ENCODE measurements at regions not wholly inside any gene's neighbourhood (a gene's known extent, or its start where the extent isn't known, plus 50 kb on each side); places are given as distances from the start of the nearest gene placed in this dataset.

DNA sequence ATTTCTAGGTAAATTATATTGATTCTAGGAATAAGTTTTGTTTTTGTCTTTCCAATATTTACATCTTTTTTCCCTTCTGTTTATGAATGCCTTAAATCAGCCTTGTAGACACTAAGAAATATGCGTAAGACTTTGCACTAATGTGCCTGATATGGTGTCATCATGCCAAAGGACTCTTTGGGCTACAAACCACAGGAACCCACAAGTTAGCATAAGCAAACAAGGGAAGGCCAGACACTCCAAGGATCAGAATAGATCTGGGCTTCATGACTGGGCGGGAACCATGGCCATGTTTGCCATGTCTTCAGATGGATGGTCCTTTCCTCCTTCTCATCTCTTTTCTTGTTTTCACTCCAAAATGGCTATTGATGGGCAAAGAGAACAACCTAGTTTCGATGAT, 242.2 kb upstream of the CHRNA7 start:
- Histone ChIP-seq H3K27ac (ENCODE audit: low read depth, low read length) (no peak overlapping the region), H3K4me1 (ENCODE audit: control insufficient read depth, insufficient read depth, low read length) (no peaks in the 10 kb centered on the region), H3K27me3 (ENCODE audit: control insufficient read depth, insufficient read depth, low read length, poor library complexity, severe bottlenecking) (no peaks in the 10 kb centered on the region), H3K4me3 (ENCODE audit: low read length) (no peak overlapping the region), H3K9me3 (ENCODE audit: control insufficient read depth, low read length) (no peaks in the 10 kb centered on the region), H3K36me3 (ENCODE audit: control insufficient read depth, insufficient read depth, low read length) (no peaks in the 10 kb centered on the region), H3K9ac (ENCODE audit: extremely low read depth, low read length, poor library complexity, severe bottlenecking) (no peak overlapping the region)
- Mint-ChIP-seq H3K4me3 (no peak overlapping the region), H3K27me3 (ENCODE audit: insufficient read depth) (peaks cover 1% of the 10 kb centered on the region), H3K4me1 (peaks cover 3% of the 10 kb centered on the region), H3K27ac (no peak overlapping the region), H3K36me3 (ENCODE audit: low read depth) (no peaks in the 10 kb centered on the region), H3K9me3 (no peaks in the 10 kb centered on the region)
- WGBS, 2 experiments (ENCODE audit: insufficient coverage in 1 of 2, insufficient read length in 1 of 2), result 79 to 100% methylated on average over 1 to 3 of the region's 3 CpGs
- no peak for DNase-seq
- TF ChIP-seq, protein P1, sequence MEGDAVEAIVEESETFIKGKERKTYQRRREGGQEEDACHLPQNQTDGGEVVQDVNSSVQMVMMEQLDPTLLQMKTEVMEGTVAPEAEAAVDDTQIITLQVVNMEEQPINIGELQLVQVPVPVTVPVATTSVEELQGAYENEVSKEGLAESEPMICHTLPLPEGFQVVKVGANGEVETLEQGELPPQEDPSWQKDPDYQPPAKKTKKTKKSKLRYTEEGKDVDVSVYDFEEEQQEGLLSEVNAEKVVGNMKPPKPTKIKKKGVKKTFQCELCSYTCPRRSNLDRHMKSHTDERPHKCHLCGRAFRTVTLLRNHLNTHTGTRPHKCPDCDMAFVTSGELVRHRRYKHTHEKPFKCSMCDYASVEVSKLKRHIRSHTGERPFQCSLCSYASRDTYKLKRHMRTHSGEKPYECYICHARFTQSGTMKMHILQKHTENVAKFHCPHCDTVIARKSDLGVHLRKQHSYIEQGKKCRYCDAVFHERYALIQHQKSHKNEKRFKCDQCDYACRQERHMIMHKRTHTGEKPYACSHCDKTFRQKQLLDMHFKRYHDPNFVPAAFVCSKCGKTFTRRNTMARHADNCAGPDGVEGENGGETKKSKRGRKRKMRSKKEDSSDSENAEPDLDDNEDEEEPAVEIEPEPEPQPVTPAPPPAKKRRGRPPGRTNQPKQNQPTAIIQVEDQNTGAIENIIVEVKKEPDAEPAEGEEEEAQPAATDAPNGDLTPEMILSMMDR (conservative IDR thresholded peaks at IDR 0.05), result no peak

DNA sequence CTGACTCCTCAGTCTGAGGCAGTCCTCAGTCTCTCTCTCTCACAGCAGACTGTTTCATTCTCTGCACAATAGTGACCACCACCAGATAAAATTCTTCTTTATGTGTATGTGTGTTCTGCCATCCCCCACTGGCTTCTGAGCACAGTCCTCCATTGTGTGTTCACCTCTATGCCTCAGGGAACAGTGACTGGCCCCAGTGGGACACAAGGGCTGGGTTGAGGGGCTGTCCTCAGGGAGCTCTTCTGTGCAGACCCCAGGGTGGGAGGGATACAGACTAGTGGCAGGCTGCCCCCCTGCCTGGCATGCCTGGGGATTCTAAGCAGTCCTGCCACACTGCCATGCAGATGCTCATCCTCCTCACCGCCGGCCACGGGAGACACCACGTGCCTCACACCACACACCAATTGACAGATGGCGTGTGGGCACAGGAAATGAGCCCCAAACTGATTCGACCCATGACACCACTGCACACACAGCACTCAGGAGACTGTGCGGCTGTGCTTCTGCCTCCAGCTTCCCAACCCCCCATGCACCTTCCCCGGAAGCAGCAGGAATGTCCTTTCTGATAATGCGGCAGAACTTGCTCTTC, 237.6 kb upstream of the CHRNA7 start:
- Histone ChIP-seq H3K27ac (ENCODE audit: low read depth, low read length) (no peak overlapping the region), H3K9me3 (ENCODE audit: control insufficient read depth, low read length) (no peaks in the 10 kb centered on the region), H3K4me1 (ENCODE audit: control insufficient read depth, insufficient read depth, low read length) (no peaks in the 10 kb centered on the region), H3K4me3 (ENCODE audit: low read length) (no peak overlapping the region), H3K27me3 (ENCODE audit: control insufficient read depth, insufficient read depth, low read length, poor library complexity, severe bottlenecking) (no peaks in the 10 kb centered on the region), H3K36me3 (ENCODE audit: control insufficient read depth, insufficient read depth, low read length) (no peaks in the 10 kb centered on the region), H3K9ac (ENCODE audit: extremely low read depth, low read length, poor library complexity, severe bottlenecking) (no peak overlapping the region)
- 94 to 100% methylated on average over 3 to 9 of the region's 9 CpGs for WGBS, 2 experiments (ENCODE audit: insufficient coverage in 1 of 2, insufficient read length in 1 of 2)
- H3K36me3 Mint-ChIP-seq (ENCODE audit: low read depth), result no peaks in the 10 kb centered on the region
- no peaks in the 10 kb centered on the region for H3K9me3 Mint-ChIP-seq
- H3K4me3 Mint-ChIP-seq, result no peak overlapping the region
- H3K27ac Mint-ChIP-seq, result no peak overlapping the region
- no peak for DNase-seq
- peaks cover 3% of the 10 kb centered on the region for H3K4me1 Mint-ChIP-seq
- TF ChIP-seq, protein P1 (conservative IDR thresholded peaks at IDR 0.05), result no peak
- H3K27me3 Mint-ChIP-seq (ENCODE audit: insufficient read depth), result peaks cover 1% of the 10 kb centered on the region

DNA sequence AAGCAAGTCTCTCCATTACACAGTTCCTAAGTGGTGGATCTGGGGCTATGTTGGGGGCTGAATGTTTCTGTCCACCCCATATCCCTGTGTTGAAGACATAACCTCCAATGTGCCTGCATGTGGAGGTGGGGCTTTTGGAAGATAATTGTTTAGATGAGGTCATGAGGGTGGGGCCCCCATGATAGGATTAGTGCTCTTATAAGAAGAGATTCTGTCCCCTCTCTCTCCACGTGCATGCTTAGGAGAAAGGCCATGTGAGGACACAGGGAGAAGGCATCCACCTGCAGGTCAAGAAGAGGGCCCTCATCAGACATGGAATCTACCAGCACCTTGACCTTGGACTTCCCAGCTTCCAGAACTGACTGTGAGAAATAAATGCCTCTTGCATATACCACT, 231.0 kb upstream of the CHRNA7 start:
- Histone ChIP-seq H3K36me3 (ENCODE audit: control insufficient read depth, insufficient read depth, low read length) (no peaks in the 10 kb centered on the region), H3K4me1 (ENCODE audit: control insufficient read depth, insufficient read depth, low read length) (peaks cover 4% of the 10 kb centered on the region), H3K27ac (ENCODE audit: low read depth, low read length) (no peak overlapping the region), H3K9me3 (ENCODE audit: control insufficient read depth, low read length) (no peaks in the 10 kb centered on the region), H3K4me3 (ENCODE audit: low read length) (no peak overlapping the region), H3K27me3 (ENCODE audit: control insufficient read depth, insufficient read depth, low read length, poor library complexity, severe bottlenecking) (no peaks in the 10 kb centered on the region), H3K9ac (ENCODE audit: extremely low read depth, low read length, poor library complexity, severe bottlenecking) (no peak overlapping the region)
- no peaks in the 10 kb centered on the region for H3K9me3 Mint-ChIP-seq
- H3K4me3 Mint-ChIP-seq, result no peak overlapping the region
- no peak for DNase-seq
- TF ChIP-seq, protein P1 (conservative IDR thresholded peaks at IDR 0.05), result no peak
- 91% methylated on average over 1 of the region's 1 CpG; no CpG with 5 or more reads in 1 of the 2 experiments for WGBS, 2 experiments (ENCODE audit: insufficient coverage in 1 of 2, insufficient read length in 1 of 2)
- no peaks in the 10 kb centered on the region for H3K36me3 Mint-ChIP-seq (ENCODE audit: low read depth)
- no peaks in the 10 kb centered on the region for H3K27me3 Mint-ChIP-seq (ENCODE audit: insufficient read depth)
- peaks cover 17% of the 10 kb centered on the region for H3K4me1 Mint-ChIP-seq
- H3K27ac Mint-ChIP-seq, result no peak overlapping the region

Measured in endodermal cell (in vitro differentiated cells).